Endothelial cell of umbilical vein (primary cell): ENCODE measurements at regions not wholly inside any gene's neighbourhood (a gene's known extent, or its start where the extent isn't known, plus 50 kb on each side); places are given as distances from the start of the nearest gene placed in this dataset.

ENCODE experiments used
- BruUV-seq: library from RNA; stranded (reverse); fragments of 400-500 nt; replicated peaks from 2 replicates; lab custom pipeline; 2021; lab: Mats Ljungman, UMichigan
- CTCF ChIA-PET: fragments of 300-600, 350-600 bp; sonication (Branson Sonifier 250); formaldehyde crosslinking; loops from one replicate; lab custom pipeline; 2021; ENCODE audit warnings: antibody characterized with exemption, inconsistent platforms; lab: Charles Lee
- POLR2A ChIA-PET: fragments of 300-600, 350-600 bp; sonication (Branson Sonifier 250); formaldehyde crosslinking; loops from one replicate; lab custom pipeline; 2021; ENCODE audit warnings: antibody characterized with exemption, inconsistent platforms; lab: Charles Lee
- DNase-seq: peaks from one replicate; pipeline ENCODE4 v3.0.0-alpha.2; 2011; ENCODE audit warnings: low read depth, low spot score
- FAIRE-seq: peaks from 2 replicates; lab custom pipeline; 2011; peaks lifted over from hg19 to GRCh38; lab: Jason Lieb, UNC
- H2AFZ ChIP-seq: 2 replicates; pipeline ENCODE4 v1.6.0; 2012; ENCODE audit warnings: low read depth, low read length, control low read depth, inconsistent platforms
- H3K27ac ChIP-seq: 2 replicates; pipeline ENCODE4 v1.5.1; 2011; ENCODE audit warnings: low read depth, mild to moderate bottlenecking, control low read depth, low read length, moderate library complexity; ENCODE audit not compliant: insufficient read depth
- H3K27me3 ChIP-seq, 2 experiments: 2 replicates each; pipeline versions ENCODE4 v1.6.0 to v1.6.1; 2011; ENCODE audit warnings: low read length in 2 of 2, mixed read lengths in 1 of 2; ENCODE audit not compliant: control insufficient read depth in 2 of 2, insufficient read depth in 2 of 2
- H3K36me3 ChIP-seq, 2 experiments: 2 replicates in 1 of 2; 3 replicates in 1 of 2; pipeline ENCODE4 v1.5.1; 2011; ENCODE audit warnings: low read length in 2 of 2, mild to moderate bottlenecking in 1 of 2, moderate library complexity in 1 of 2; ENCODE audit not compliant: control insufficient read depth in 2 of 2, insufficient read depth in 2 of 2; ENCODE audit errors: extremely low read depth in 1 of 2
- H3K4me1 ChIP-seq: 3 replicates; pipeline ENCODE4 v1.5.1; 2011; ENCODE audit warnings: mild to moderate bottlenecking, low read length; ENCODE audit not compliant: control insufficient read depth, insufficient read depth; ENCODE audit errors: extremely low read depth
- H3K4me2 ChIP-seq: 2 replicates; pipeline ENCODE4 v1.6.1; 2011; ENCODE audit warnings: low read length, control low read depth, mixed read lengths; ENCODE audit not compliant: insufficient read depth
- H3K4me3 ChIP-seq, 3 experiments: fragments of 200-600 bp in 1 of 3; sonication (generic), shearing (Covaris generic) in 1 of 3; replicated peaks in 1 of 3; 2 replicates each; pipeline ENCODE4 v1.5.1; 2011 to 2016; ENCODE audit warnings: control low read depth in 3 of 3, low read length in 3 of 3, mild to moderate bottlenecking in 2 of 3, inconsistent platforms in 1 of 3, low read depth in 1 of 3, moderate library complexity in 1 of 3; ENCODE audit not compliant: insufficient read depth in 1 of 3
- H3K79me2 ChIP-seq: 2 replicates; pipeline ENCODE4 v1.6.0; 2012; ENCODE audit warnings: low read length, inconsistent platforms; ENCODE audit not compliant: control insufficient read depth, insufficient read depth
- H3K9ac ChIP-seq: replicated peaks from 2 replicates; pipeline ENCODE3; 2011; ENCODE audit warnings: low read length, control low read depth; ENCODE audit not compliant: insufficient read depth; ENCODE audit errors: extremely low read depth
- H3K9me1 ChIP-seq: replicated peaks from 3 replicates; pipeline ENCODE4 v1.6.0; 2011; ENCODE audit warnings: mild to moderate bottlenecking, low read length; ENCODE audit not compliant: control insufficient read depth, insufficient read depth; ENCODE audit errors: extremely low read depth
- H3K9me3 ChIP-seq: replicated peaks from 2 replicates; pipeline ENCODE4 v1.5.1; 2012; ENCODE audit warnings: low read length, inconsistent platforms; ENCODE audit not compliant: control insufficient read depth, insufficient read depth
- H4K20me1 ChIP-seq: replicated peaks from 2 replicates; pipeline ENCODE3; 2011; ENCODE audit warnings: mild to moderate bottlenecking, low read length; ENCODE audit not compliant: control insufficient read depth, insufficient read depth; ENCODE audit errors: extremely low read depth
- CTCF ChIP-seq, 2 donors: IDR thresholded peaks; 1 replicate in 1 of 2; 2 replicates in 1 of 2; pipeline ENCODE4 v1.5.1; 2011; ENCODE audit warnings: low read length in 2 of 2, mild to moderate bottlenecking in 2 of 2, moderate library complexity in 2 of 2, control low read depth in 1 of 2, inconsistent platforms in 1 of 2, low read depth in 1 of 2; ENCODE audit not compliant: insufficient read depth in 1 of 2; ENCODE audit errors: extremely low read depth in 1 of 2
- EZH2 ChIP-seq: IDR thresholded peaks from 2 replicates; pipeline ENCODE4 v1.6.1; 2012; ENCODE audit warnings: borderline replicate concordance, low read depth, mild to moderate bottlenecking, moderate library complexity, low read length, inconsistent platforms; ENCODE audit not compliant: severe bottlenecking
- FOS ChIP-seq: IDR thresholded peaks from 2 replicates; pipeline ENCODE4 v1.6.1; 2011; ENCODE audit warnings: mild to moderate bottlenecking, low read length, moderate library complexity, borderline replicate concordance; ENCODE audit not compliant: insufficient read depth
- GATA2 ChIP-seq: IDR thresholded peaks from 2 replicates; pipeline ENCODE4 v1.7.0; 2011; ENCODE audit warnings: low read depth, mild to moderate bottlenecking, moderate library complexity, mixed read lengths, low read length; ENCODE audit not compliant: insufficient read length, insufficient read depth
- JUN ChIP-seq: IDR thresholded peaks from 2 replicates; pipeline ENCODE4 v1.6.1; 2011; ENCODE audit warnings: borderline replicate concordance, low read depth; ENCODE audit not compliant: insufficient read length, insufficient read depth
- MAX ChIP-seq: IDR thresholded peaks from 2 replicates; pipeline ENCODE4 v1.6.1; 2011; ENCODE audit not compliant: insufficient read depth, insufficient read length
- MYC ChIP-seq: IDR thresholded peaks from one replicate; pipeline ENCODE4 v1.6.1; 2011; ENCODE audit warnings: mild to moderate bottlenecking, low read depth, low read length
- POLR2A ChIP-seq: IDR thresholded peaks from 2 replicates; pipeline ENCODE4 v1.6.1; 2012; ENCODE audit warnings: low read depth, mild to moderate bottlenecking, control low read depth, low read length
- POLR2AphosphoS5 ChIP-seq: IDR thresholded peaks from 2 replicates; pipeline ENCODE4 v1.6.1; 2012; ENCODE audit warnings: low read depth, mild to moderate bottlenecking, control low read depth, low read length, moderate library complexity; ENCODE audit not compliant: insufficient read depth
- dilution Hi-C: fragments of 300-500 bp; cut with MboI; formaldehyde crosslinking; loops from one replicate; pipeline ENCODE4 v1.15.0; 2019; ENCODE audit warnings: low sequenced_read_pairs; ENCODE audit not compliant: extremely low pct_ligation_motif_present
- intact Hi-C: fragments of 100-400 bp; cut with micrococcal nuclease; formaldehyde crosslinking; loops from one replicate; pipeline ENCODE4 v1.10.0; 2022

- BruUV-seq: no TSS peak
- intact Hi-C loops (no loop called here), dilution Hi-C loops (no loop called here)
- Histone ChIP-seq H3K9me3 (peaks cover 7% of the 10 kb centered on the region), H2AFZ (no peak overlapping the region), H3K4me1 (no peaks in the 10 kb centered on the region), H3K4me2 (no peak overlapping the region), H3K27ac (no peak overlapping the region), H3K36me3 (no peaks in the 10 kb centered on the region), H3K79me2 (no peaks in the 10 kb centered on the region), H3K9ac (no peak overlapping the region), H3K4me3 (no peak overlapping the region), H4K20me1 (no peaks in the 10 kb centered on the region), H3K9me1 (no peaks in the 10 kb centered on the region), H3K27me3 (no peaks in the 10 kb centered on the region)
- TF ChIP-seq JUN (no peak), MYC (no peak), EZH2 (no peak), POLR2AphosphoS5 (no peak), MAX (no peak), POLR2A (no peak), GATA2 (no peak), FOS (no peak), CTCF (IDR thresholded peaks at IDR 0.05; ENCODE audit: extremely low read depth in 1 of 2, insufficient read depth in 1 of 2, low read depth in 1 of 2, low read length in 2 of 2) (no peak)
- FAIRE-seq (no peak), DNase-seq (no peak)
- ChIA-PET POLR2A (no interaction called here), CTCF (no interaction called here)
These were observed 1036.5 kb downstream of the TMEM182 start for GRCh38 chr2:103798291-103798690.
